ENCODE measurements at regions not wholly inside any gene's neighbourhood (a gene's known extent, or its start where the extent isn't known, plus 50 kb on each side); places are given as distances from the start of the nearest gene placed in this dataset.

GRCh38 chr4:151529187-151529586 is 120.2 kb downstream of the FHIP1A start:
- TF ChIP-seq POLR2A (IDR thresholded peaks at IDR 0.05) (no peak), CTCF (IDR thresholded peaks at IDR 0.05) (no peak)

Measured in lower leg skin (tissue), 3 donors.